GM12878 (cell line): ENCODE measurements at regions not wholly inside any gene's neighbourhood (a gene's known extent, or its start where the extent isn't known, plus 50 kb on each side); places are given as distances from the start of the nearest gene placed in this dataset.

ENCODE experiments used
- CREB1 ChIP-seq: IDR thresholded peaks from 2 replicates; pipeline ENCODE4 v1.6.1; 2012; ENCODE audit warnings: low read depth, mild to moderate bottlenecking, inconsistent platforms
- CTCF ChIP-seq, 3 experiments: IDR thresholded peaks in 2 of 3; conservative IDR thresholded peaks in 1 of 3; 2 replicates each; pipeline ENCODE4 v1.5.1; 2011; ENCODE audit warnings: low read depth in 3 of 3, low read length in 3 of 3, mild to moderate bottlenecking in 3 of 3, control low read depth in 2 of 3, moderate library complexity in 2 of 3, inconsistent platforms in 1 of 3, mixed read lengths in 1 of 3; ENCODE audit not compliant: control insufficient read depth in 2 of 3, insufficient read depth in 1 of 3; ENCODE audit errors: extremely low read depth in 1 of 3
- FOXM1 ChIP-seq: IDR thresholded peaks from 2 replicates; pipeline ENCODE4 v1.6.1; 2012; ENCODE audit warnings: low read depth, mild to moderate bottlenecking, inconsistent platforms, low read length, moderate library complexity

GRCh38 chr11:8858808-8859207, 52.2 kb upstream of the AKIP1 start:
- no peak for TF ChIP-seq CTCF (IDR thresholded peaks at IDR 0.05 in 2 of 3, conservative IDR thresholded peaks at IDR 0.05 in 1 of 3; ENCODE audit: control insufficient read depth in 2 of 3, extremely low read depth in 1 of 3, insufficient read depth in 1 of 3, low read depth in 3 of 3, low read length in 3 of 3)
- no peak for TF ChIP-seq CREB1
- TF ChIP-seq FOXM1, result no peak
